HG02588 (cell line): ENCODE measurements at regions not wholly inside any gene's neighbourhood (a gene's known extent, or its start where the extent isn't known, plus 50 kb on each side); places are given as distances from the start of the nearest gene placed in this dataset.

Source experiments
- ATAC-seq: cut with Tn5 transposase; IDR thresholded peaks from one replicate; pipeline ENCODE4 v1.9.1; 2021; ENCODE audit warnings: mild to moderate bottlenecking, moderate library complexity; ENCODE audit not compliant: unreplicated experiment

DNA sequence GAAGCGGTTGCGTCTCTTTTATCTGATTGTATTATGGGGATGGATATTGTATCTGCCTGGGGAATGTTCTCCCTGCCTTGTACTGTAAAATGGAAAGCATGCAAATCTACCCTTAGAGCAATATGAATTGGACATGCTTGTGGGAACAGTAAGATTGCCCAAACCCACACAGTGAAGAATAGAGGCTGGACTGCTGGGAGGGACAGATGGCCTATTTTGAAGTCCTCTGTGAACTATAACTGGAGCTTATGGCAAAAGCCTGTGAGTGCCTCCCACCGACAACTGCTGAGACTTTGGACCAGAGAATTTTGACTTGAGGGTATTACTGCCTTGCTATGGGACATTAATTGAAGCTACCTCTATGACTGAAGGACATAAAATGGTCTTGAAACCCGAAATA lies 168.9 kb downstream of the ERCC6L2 start:
- no peak for ATAC-seq

DNA sequence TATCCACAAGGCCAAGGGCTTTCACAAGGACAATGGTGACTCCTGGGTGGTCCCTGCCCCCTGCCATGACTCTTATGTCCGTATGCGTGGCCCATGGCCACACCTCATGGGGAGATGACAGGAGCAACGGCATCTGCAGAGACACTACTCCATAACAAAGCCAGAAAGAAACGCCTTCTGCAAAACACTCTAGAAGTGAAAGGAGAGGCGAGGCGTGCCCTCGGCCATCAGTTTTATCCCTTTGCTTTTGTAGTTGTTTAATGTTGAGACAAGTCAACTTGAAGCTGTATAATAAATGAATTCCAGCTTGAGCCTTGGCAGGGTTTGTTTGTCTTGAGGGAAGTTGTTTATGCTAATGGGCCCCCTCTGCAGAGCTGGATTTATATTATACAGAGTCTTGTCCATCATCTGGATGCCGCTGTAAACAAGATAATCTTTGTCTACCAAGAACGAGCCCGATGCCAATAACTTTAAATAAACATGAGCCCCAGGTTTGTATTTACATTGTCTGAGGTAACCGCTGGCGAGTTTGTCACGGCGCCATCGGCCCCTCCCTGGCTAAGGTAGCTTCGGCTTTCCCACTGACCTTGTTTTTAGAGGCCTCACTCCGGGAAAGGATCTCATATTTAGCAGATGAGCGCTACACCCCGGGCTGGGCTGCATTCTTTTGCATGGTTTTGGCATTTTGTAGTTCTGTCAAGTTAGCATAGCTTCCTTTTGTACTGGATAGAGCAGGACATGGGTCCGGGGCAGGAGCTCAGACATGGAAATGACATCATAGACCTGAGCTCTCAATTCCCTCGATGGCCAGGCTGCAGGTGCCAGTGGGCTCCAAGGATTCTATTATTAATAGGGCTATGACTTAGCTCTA lies 165.3 kb downstream of the ERCC6L2 start:
- no peak for ATAC-seq

DNA sequence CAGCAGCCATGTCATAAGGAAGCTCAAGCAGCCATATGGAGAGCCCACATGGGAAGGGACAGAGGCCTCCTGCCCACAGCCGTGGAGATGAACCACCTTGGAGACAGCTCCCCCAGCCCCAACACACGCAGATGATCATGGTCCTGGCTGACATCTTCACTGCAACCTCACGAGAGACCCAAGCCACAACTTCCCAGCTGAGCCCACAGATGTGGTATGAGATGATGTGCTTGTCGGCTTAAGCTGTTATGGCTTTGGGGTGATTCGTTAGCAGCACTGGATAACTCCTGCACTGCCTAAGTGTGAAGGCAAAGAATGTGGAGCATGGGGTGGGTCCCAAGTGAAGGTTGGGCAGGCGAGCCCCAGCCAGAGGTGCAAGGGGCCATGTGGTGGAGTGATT lies 163.4 kb downstream of the ERCC6L2 start:
- no peak for ATAC-seq

DNA sequence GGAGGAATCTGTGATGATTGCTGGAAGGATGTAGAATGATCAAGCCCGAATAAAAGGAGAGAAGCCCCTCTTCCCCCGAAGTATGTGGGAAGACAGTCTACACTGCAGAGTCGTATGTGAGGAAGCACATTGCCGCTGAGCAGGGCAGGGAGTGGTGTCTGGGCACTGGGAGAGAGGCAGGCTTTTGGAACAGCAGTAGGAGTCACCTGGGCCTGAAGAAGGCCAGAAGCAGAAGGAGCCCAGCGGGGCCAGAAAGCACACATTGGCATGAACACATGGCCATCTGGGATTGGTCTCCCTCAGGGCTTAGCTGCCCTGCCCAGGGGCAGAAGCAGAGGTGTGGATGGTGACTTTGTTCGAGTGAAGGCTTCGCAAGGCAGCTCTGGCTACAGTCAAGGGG lies 162.8 kb downstream of the ERCC6L2 start:
- ATAC-seq: no peak

DNA sequence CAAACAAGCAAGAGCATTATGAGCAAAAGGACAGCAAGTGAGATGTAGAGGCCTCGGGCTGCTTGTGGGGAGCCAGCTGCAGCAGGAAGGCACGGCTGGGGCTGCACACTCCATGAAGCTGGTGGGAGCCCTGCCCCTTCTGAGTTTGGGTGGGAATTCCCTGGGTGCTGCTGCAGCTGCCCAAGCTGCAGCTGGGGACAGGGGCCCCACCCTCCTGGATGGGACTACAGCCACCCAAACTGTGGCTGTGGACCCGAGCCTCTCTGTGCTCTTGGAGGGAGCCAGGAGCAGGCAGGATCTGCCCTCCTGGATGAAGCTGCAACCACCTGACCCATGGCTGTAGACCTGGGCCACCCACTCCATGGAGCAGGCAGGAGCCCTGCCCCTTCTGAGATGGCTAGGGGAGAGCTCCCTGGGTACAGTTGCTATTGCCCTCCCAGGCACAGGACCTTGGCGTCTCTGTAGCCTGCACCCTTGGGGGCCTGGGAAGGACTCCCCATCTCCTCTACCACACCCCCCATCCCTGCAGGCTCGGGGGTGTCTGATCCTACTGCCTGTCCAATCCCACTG lies 159.1 kb downstream of the ERCC6L2 start:
- no peak for ATAC-seq

DNA sequence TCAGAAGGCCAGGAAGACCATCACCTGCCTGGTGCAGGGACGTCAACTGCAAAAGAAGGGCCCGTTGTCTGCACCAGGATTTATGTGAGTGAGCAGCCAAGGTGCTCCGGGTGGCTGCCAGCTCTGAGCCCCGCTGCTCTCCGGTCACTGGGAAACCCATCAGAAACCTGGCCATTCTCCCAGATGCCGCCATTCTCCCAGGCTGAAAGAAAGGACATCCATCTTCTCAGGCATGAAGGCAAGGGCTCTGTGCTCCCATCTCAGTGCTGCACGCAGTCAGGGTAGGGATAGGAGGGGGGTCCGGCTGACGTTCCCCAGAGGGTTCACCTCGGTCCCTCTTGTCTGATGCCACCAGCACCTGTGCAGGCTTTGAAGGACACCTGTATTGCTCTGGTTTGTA lies 158.4 kb downstream of the ERCC6L2 start:
- no peak for ATAC-seq

DNA sequence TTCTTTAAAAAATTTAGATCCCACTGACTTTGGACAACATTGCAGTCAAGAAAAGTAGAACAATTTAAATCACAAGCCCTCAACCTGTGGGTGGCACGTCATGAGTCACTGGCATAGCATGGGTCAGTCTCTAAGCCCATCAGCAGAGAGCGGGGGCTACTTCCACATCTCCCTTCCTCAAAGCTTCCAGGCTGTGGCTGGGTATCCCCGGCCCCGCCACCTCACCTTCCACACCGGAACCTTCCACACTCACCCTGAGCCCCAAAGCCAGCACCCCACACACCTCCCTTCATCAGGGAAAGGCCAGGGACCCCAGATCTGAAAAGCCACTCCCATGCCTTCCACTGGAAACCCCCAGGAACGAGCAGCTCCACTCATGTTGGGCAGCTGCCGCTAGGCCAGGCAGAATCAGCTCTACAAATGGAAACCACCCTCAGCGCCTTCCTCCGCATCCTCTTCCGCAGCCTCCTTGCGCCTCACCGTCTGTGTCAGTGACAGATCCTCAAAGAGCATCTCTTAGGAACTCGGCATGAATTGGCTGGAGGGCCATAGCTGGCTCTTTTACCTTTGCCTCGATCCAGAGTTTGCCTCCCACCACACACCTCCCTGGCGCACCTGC lies 156.5 kb downstream of the ERCC6L2 start:
- no peak for ATAC-seq

DNA sequence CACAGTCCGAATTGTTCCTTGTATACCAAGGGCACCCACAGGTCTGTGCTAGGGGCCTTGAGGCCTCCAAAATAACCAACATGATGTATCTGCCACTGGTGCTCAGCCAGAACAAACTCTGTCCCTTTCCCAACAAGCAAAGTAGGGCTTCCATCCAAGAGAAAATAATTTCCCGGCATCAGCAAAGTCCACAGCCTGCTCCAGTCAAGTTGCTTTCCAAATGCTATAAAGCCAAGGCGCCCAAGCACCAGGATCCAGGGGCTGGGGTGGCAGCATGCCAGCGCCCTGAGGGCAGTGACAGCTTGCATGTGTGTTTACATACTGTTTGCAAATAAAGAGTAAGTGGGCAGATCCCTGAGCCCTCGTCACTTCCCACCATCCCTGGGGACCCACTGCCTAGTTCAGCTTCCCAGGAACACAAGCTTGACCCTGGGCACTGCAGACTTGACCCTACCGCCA lies 155.9 kb downstream of the ERCC6L2 start:
- ATAC-seq: no peak

DNA sequence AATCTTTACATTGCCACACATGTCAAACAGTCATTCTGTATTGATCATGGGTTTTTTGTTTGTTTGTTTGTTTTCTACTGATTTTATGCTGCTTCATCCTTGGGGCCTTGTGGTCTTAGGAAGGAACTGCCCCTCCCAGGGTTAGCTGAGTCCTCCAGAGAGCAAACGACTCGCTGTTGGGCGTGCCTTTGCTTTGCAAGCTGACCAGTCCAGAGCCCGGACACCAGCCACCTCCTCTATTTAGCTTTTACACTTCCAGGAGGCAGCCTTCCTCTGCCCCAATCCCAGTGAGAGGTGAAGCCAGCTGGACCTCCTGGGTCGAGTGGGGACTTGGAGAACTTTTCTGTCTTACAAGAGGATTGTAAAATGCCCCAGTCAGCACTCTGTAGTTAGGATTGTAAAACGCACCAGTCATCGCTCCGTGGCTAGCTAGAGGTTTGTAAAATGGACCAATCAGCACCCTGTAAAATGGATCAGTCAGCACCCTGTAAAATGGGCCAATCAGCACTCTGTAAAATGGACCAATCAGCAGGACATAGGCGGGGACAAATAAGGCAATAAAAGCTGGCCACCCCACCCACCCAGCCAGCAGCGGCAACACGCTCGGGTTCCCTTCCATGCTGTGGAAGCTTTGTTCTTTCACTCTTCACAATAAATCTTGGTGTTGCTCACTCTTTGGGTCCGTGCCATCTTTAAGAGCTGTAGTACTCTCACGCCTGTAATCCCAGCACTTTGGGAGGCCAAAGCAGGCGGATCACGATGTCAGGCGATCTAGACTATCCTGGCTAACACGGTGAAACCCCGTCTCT lies 154.4 kb downstream of the ERCC6L2 start:
- no peak for ATAC-seq

DNA sequence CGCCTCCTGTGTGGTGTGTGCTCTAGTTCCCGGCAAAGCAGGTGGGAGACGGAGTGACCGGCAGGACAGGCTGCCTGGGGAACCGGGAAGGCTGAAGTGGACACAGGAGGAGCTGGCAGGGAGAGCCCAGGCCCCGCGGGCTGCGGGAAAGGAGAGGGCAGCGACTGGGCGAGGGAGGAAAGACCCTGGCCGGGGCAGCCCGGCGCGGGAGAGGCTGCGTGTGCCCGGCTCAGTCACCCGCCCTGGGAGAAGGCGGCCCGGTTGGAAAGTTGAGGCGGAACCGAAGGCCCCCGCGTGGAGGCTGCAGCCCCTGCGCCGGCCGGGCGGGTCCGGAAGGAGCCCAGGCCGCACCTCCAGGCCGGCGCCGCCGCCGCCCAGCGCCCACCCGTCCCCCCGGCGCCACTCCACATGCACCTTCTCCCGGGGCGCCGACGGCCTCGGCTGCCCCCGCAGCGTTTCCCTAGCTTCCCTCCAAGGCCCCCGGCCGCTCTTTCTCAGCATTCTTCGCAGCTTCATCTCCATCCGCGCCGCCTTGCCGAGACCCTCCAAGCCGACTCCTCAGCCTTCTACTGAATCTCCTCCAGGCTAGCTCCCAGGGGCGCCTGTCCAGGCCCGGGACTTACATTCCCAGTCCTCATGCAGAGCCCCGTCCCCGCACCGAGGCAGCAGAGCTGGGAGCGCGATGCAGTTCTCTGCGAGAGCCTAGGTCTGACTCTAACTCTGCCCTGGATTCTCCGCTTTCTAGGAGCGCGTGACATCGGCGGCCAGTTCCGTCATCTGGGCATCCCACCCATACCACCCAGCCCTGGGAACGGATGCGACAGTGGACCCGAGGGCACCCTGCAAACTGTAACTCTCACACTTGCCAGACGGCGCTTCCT lies 152.0 kb downstream of the ERCC6L2 start:
- no peak for ATAC-seq

DNA sequence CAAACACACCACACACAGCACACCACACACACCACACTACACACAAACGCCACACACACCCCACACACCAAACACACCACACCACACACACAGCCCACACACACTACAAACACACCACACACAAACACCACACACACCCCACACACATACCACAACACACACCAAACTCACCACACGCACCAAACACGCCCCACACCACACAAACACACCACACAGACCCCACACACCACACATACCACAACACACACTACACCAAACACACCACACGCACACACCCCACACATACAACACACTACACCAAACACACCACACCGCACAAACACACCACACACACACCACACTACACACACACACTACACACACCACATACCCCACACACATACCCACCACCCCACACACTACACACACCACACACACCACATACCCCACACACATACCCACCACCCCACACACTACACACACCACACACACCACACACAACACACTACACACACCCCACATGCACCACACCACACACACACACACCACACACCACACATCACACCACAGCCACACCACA lies 151.2 kb downstream of the ERCC6L2 start:
- no peak for ATAC-seq

DNA sequence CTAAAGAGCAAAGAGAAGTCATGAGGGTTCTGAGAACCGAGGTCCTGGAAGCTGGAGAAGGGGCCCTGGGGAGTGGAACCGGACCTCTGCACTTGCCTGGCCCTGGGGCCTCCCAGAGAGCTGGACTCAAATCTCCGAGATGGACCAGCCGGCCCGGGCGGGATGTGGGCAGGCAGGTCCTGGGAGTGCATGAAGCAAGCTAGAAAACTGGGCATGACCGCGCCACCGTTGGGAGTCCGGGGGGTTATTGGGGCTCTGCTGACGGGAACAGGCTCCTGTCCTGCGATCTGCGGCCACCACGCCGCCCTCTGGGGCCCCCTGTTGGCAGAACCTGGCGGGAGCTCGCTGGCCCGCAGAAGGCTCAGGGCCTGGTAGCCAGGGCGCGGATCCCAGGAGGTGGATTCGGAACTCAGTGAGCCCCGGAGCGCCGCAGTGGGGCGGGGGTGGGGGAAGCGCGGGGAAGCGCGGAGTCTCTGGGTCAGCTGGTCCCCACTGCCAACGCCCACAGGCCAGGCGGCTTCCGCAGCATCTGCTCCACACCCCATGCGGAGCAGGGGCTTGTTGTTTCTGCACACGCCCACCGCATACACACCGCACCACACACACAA lies 150.6 kb downstream of the ERCC6L2 start:
- no peak for ATAC-seq

DNA sequence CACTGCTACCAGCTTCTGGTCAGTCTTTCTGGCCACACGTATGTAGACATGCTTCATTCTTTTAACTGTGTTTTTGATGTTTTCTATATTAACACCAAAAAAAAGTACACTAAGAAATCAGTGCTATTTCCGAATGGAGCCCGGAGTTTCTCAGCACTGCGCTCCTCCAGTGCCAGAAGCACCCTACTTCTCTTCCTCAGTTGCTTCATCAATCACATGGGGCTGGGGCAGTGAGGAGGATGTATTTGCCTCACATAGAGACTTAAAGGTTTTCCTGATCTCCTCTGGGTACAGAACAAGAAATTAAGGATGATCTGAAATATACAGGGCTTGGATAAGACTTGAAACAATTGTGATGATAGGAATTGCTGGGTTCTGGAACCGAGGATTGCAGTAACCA lies 148.0 kb downstream of the ERCC6L2 start:
- no peak for ATAC-seq

DNA sequence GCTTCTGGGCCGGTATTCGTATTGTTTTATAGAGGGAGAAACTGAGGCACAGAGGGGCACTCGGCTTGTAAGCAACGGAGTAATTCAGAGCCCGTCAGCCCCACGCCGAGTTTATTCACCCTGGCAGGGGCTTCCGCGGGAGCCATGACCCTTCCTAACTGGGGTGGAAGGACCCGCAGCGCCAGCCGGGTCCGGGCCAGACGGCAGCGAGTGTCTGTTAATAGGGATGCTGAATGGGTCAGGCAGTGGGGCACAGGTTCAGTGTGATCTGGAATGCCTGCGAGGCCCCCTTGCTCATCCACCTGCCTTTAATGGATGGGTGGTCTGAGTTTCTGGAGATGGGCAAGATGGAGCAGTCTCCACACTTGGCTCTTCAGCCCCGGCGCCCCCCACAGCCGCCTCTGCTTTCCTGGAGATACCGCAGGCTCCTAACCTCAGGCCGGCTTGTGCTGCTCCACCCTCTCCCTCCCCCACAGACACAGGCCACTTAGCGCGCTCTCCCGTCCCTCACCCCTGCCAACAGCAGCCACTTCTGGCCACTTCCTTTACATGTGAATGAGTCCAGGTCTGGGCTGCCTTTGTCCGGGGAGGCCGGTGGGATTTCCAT lies 147.1 kb downstream of the ERCC6L2 start:
- ATAC-seq: no peak

DNA sequence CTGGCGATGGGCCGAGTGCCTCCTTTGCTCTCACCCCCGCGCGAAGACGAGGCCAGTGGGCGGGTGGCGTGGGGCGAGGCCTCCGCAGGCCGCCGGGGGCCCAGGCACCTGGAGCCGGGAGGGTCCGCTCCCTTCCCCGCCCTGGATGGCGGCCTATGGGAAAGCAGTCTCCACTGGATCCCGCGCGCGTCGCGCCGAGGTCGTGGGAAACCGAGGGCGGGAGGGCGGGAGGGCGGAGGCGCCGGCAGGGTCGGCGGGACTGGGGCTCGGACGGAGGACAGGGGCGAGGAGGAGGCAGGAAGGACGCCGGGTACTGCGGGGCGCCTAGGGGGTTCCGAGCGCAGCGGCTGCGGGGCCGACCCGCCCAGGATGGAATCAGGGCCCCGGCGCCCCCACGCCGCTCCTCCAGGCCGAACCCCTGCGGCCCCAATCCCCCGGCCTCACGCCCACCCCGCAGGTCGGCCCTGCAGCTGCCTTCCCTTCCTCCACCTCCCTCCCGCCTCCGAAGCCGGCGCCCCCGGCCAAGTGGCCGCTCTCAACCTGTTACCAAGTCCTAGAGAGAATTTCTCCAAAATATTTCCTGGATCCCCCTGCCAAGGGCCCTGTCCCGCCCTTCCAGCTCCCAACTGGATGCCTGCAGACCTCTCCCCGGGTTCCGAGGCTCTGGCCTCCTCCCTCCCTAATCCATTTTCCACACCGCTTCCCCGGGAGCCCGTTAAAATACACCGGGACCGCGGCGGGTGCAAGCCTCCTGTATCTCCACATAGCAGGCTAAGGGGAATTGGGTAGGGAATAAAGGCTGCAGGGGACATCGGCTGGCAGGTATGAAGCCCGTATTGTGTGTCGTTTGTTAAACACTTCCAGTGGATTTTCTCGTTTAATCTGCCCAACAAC lies 146.3 kb downstream of the ERCC6L2 start:
- ATAC-seq: no peak

DNA sequence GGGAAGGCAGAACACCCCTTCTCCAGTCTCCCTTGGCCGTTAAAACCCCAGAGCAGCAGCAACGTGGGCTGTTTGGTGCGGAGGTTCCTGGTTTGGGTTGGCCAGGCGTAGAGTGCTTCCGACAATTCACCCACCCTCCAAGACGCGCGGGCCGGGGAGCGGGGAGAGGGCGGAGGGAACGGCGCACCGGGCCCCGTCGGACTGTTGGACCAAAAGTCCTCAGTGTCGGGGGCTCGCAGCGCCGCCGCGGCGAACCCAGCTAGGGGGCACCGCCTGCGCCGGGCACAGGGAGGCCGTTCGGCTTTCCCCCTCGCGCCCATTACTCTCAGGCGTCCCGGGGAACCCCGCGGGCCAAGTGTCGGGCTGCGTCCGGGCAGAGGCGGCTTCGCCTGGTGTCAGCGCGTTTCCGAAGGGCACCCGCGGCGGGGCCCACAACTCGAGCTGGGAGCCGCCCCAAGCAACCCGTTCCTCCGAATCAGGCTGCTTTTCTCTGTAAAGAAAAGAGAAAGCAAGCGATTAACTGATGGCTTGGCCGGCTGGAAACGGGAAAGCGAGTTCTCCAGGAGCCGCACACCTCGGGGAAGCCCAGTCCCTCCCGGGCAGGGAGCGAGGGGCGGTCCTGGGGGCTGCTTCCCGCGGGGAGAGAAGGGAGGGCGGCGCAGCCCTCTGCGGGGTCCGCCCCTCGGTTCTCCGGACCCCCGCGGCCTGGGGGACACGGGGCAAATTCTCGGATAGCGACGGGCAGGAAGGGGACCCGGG lies 145.5 kb downstream of the ERCC6L2 start:
- ATAC-seq: no peak

DNA sequence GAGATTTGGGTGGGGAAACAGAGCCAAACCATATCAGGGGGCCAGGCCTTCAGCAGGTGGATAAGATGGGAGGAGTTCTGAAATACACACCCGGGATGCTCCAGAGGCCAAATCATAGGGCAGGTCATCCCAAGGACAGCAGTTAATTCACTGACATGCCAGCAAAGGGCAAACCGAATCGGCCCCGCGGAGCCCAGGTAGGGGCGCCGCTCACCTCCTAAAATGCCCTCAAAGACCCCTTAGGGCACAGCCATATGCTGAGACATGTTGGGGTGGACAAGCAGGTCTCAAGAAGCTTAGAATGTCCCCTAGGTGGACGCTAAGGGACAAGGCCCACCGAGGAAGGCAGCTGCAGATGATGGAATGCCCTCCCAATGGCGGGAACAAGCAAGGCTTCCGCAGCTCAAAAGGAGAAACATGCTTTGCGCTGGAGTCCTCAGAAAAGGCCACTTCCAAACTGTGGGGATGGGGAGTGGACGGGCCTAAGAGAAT lies 144.9 kb downstream of the ERCC6L2 start:
- ATAC-seq: no peak
